ENCODE measurements at regions not wholly inside any gene's neighbourhood (a gene's known extent, or its start where the extent isn't known, plus 50 kb on each side); places are given as distances from the start of the nearest gene placed in this dataset.

- TF ChIP-seq CTCF (IDR thresholded peaks at IDR 0.05) (no peak), POLR2A (IDR thresholded peaks at IDR 0.05) (no peak)
Observed at GRCh38 chr17:62911114-62911513, 54.9 kb upstream of the TANC2 start.
